Kasumi-1 (cell line): ENCODE measurements at regions not wholly inside any gene's neighbourhood (a gene's known extent, or its start where the extent isn't known, plus 50 kb on each side); places are given as distances from the start of the nearest gene placed in this dataset.
"Not testable (repeated sequence)": the region's sequence is repeated elsewhere in the genome, so short reads cannot be mapped to it uniquely, and the experiment has no call there.

Source experiments
- DNase-seq, 2 experiments: peaks; one replicate each; lab custom pipeline; 2025; lab: John Stamatoyannopoulos, UW

- no peak for DNase-seq
Measured at GRCh38 chr5:45893309-45893708, 197.1 kb upstream of the HCN1 start.

GRCh38 chr5:45890441-45891080 is 194.4 kb upstream of the HCN1 start:
- DNase-seq: not testable (repeated sequence)

- DNase-seq: no peak
Measured at GRCh38 chr5:45862763-45863162, 166.6 kb upstream of the HCN1 start.

GRCh38 chr5:45847877-45848276 is 151.7 kb upstream of the HCN1 start:
- no peak for DNase-seq

- no peak for DNase-seq
Measured at GRCh38 chr5:45826055-45826454, 129.9 kb upstream of the HCN1 start.

GRCh38 chr5:45800331-45800730 is 104.2 kb upstream of the HCN1 start:
- no peak for DNase-seq

GRCh38 chr5:45799388-45799787 is 103.2 kb upstream of the HCN1 start:
- no peak for DNase-seq

- DNase-seq: peak in 1 of 2 experiments; percentile 4
Measured at GRCh38 chr5:45796959-45797553, 100.9 kb upstream of the HCN1 start.

- DNase-seq: no peak
Measured at GRCh38 chr5:45795458-45795857, 99.3 kb upstream of the HCN1 start.

GRCh38 chr5:45793638-45794532 is 97.7 kb upstream of the HCN1 start:
- peak in 1 of 2 experiments; percentile 13 for DNase-seq

GRCh38 chr5:45779874-45780671 is 83.9 kb upstream of the HCN1 start:
- DNase-seq: no peak

- DNase-seq: peak; percentile 13 to 39
Measured at GRCh38 chr5:45774528-45774927, 78.3 kb upstream of the HCN1 start.

GRCh38 chr5:45772402-45772801 is 76.2 kb upstream of the HCN1 start:
- DNase-seq: no peak

- no peak for DNase-seq
Measured at GRCh38 chr5:45765561-45765960, 69.4 kb upstream of the HCN1 start.

- no peak for DNase-seq
Measured at GRCh38 chr5:45750574-45750973, 54.4 kb upstream of the HCN1 start.

GRCh38 chr5:45748511-45748910 is 52.3 kb upstream of the HCN1 start:
- not testable (repeated sequence) for DNase-seq
